OCI-LY3 (cell line): ENCODE measurements at regions not wholly inside any gene's neighbourhood (a gene's known extent, or its start where the extent isn't known, plus 50 kb on each side); places are given as distances from the start of the nearest gene placed in this dataset.
"Not testable (repeated sequence)": the region's sequence is repeated elsewhere in the genome, so short reads cannot be mapped to it uniquely, and the experiment has no call there.

Experiments
- H2AFZ ChIP-seq: fragments of 200-600, 300-600 bp; shearing (Covaris generic); 2 replicates; pipeline ENCODE4 v1.6.0; 2014; ENCODE audit warnings: antibody characterized with exemption, low read depth, low read length
- H3K27ac ChIP-seq: fragments of 200-600, 300-600 bp; sonication (generic); 2 replicates; pipeline ENCODE4 v1.5.1; 2014; ENCODE audit warnings: mild to moderate bottlenecking, low read length, moderate library complexity, mixed read lengths
- H3K27me3 ChIP-seq: fragments of 200-600, 300-600 bp; sonication (generic); 2 replicates; pipeline ENCODE4 v1.6.1; 2014; ENCODE audit warnings: low read depth, low read length, mixed read lengths
- H3K36me3 ChIP-seq: fragments of 200-600, 300-600 bp; sonication (generic); replicated peaks from 2 replicates; pipeline ENCODE3; 2014; ENCODE audit warnings: low read depth, low read length, mixed read lengths
- H3K4me1 ChIP-seq: fragments of 300-600, 200-600 bp; sonication (generic); 2 replicates; pipeline ENCODE4 v1.6.1; 2014; ENCODE audit warnings: low read length, mixed read lengths
- H3K4me2 ChIP-seq: fragments of 200-600, 300-600 bp; sonication (generic); 2 replicates; pipeline ENCODE4 v1.6.1; 2014; ENCODE audit warnings: low read length, mixed read lengths
- H3K4me3 ChIP-seq: fragments of 300-600, 200-600 bp; sonication (generic); 2 replicates; pipeline ENCODE4 v1.5.1; 2014; ENCODE audit warnings: antibody characterized with exemption, mild to moderate bottlenecking, low read length, moderate library complexity
- H3K79me2 ChIP-seq: fragments of 300-600, 200-600 bp; shearing (Covaris generic); 2 replicates; pipeline ENCODE4 v1.6.1; 2014; ENCODE audit warnings: mild to moderate bottlenecking, low read length, mixed read lengths
- H3K9ac ChIP-seq: fragments of 300-600, 200-600 bp; shearing (Covaris generic); 2 replicates; pipeline ENCODE4 v1.6.0; 2014; ENCODE audit warnings: mild to moderate bottlenecking, low read length, moderate library complexity
- H3K9me3 ChIP-seq: fragments of 200-600, 300-600 bp; shearing (Covaris generic); 2 replicates; pipeline ENCODE4 v1.6.1; 2014; ENCODE audit warnings: low read length, mixed read lengths; ENCODE audit not compliant: insufficient read depth
- H4K20me1 ChIP-seq: fragments of 200-600, 300-600 bp; sonication (generic); 2 replicates; pipeline ENCODE4 v1.6.1; 2016; ENCODE audit warnings: low read length, mixed read lengths; ENCODE audit not compliant: insufficient read depth
- EZH2phosphoT487 ChIP-seq: fragments of 200-600 bp; shearing (Covaris generic); IDR thresholded peaks from 2 replicates; pipeline ENCODE4 v1.6.1; 2018; ENCODE audit warnings: antibody characterized with exemption, mixed run types, low read depth
- TF ChIP-seq, protein P1 (sequence below): fragments of 200-600, 300-600 bp; sonication (generic); IDR thresholded peaks from 2 replicates; pipeline ENCODE4 v1.5.1; 2014; ENCODE audit warnings: antibody characterized with exemption, low read length, low read depth

GRCh38 chr1:223039990-223040389, 103.1 kb downstream of the TLR5 start:
- Histone ChIP-seq H3K4me1 (no peaks in the 10 kb centered on the region), H3K9ac (no peak overlapping the region), H3K4me3 (no peak overlapping the region), H3K27me3 (0 out of 2 replicates have a peak, but pooled peaks cover 7% of the 10 kb centered on the region), H3K4me2 (no peak overlapping the region), H3K79me2 (no peaks in the 10 kb centered on the region), H2AFZ (no peak overlapping the region), H4K20me1 (no peaks in the 10 kb centered on the region), H3K27ac (no peak overlapping the region), H3K36me3 (no peaks in the 10 kb centered on the region), H3K9me3 (no peaks in the 10 kb centered on the region)
- TF ChIP-seq, protein P1, sequence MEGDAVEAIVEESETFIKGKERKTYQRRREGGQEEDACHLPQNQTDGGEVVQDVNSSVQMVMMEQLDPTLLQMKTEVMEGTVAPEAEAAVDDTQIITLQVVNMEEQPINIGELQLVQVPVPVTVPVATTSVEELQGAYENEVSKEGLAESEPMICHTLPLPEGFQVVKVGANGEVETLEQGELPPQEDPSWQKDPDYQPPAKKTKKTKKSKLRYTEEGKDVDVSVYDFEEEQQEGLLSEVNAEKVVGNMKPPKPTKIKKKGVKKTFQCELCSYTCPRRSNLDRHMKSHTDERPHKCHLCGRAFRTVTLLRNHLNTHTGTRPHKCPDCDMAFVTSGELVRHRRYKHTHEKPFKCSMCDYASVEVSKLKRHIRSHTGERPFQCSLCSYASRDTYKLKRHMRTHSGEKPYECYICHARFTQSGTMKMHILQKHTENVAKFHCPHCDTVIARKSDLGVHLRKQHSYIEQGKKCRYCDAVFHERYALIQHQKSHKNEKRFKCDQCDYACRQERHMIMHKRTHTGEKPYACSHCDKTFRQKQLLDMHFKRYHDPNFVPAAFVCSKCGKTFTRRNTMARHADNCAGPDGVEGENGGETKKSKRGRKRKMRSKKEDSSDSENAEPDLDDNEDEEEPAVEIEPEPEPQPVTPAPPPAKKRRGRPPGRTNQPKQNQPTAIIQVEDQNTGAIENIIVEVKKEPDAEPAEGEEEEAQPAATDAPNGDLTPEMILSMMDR = no peak
- TF ChIP-seq EZH2phosphoT487 = no peak

GRCh38 chr1:223041481-223041880, 101.6 kb downstream of the TLR5 start:
- Histone ChIP-seq H3K27me3 (peaks cover 11% of the 10 kb centered on the region; the same call in 1 of the 2 replicates), H3K79me2 (no peaks in the 10 kb centered on the region), H3K4me2 (no peak overlapping the region), H2AFZ (no peak overlapping the region), H3K27ac (no peak overlapping the region), H3K4me1 (no peaks in the 10 kb centered on the region), H3K36me3 (no peaks in the 10 kb centered on the region), H3K4me3 (no peak overlapping the region), H4K20me1 (no peaks in the 10 kb centered on the region), H3K9ac (no peak overlapping the region), H3K9me3 (peaks cover 5% of the 10 kb centered on the region; the same call in 1 of the 2 replicates)
- TF ChIP-seq EZH2phosphoT487 = no peak
- TF ChIP-seq, protein P1 = no peak

DNA sequence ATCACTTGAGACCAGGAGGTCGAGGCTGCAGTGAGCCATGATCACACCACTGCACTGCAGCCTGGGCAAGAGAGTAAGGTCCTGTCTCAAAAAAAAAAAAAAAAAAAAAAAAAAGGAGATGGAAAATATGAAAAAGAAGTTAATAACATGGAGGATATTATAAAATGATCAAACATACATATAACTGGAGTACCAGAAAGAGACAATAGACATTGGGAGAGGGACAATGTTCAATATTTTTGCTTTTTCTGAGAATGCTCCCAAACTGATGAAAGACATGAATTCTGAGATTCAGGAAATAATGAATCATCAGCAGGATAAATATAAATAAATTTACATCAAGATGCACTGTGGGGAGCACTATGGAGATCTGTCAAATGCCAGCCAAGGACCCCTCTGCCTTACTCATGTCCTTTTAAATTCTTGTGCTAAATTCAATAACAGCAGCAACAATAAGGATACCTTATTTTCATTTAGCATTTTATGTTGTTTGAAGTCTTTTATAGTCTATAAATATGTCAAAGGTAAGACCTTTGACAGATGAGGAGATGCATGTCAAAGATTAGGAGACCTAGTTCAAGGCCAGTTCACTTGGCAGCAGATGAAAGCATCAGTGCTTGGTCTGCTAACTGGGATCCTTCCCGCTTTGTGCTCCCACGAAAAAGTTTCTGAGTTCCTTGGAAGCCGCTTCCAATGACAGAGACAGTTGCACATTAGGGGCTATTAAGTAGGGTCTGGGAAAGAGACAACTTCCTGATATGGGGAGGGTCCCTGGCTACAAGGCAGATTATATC, 97.7 kb downstream of the TLR5 start:
- no peak overlapping the region for H2AFZ ChIP-seq
- H3K4me2 ChIP-seq = no peak overlapping the region
- peaks cover 14% of the 10 kb centered on the region; the same call in 1 of the 2 replicates for H3K27me3 ChIP-seq
- no peak overlapping the region for H3K9ac ChIP-seq
- no peaks in the 10 kb centered on the region for H3K79me2 ChIP-seq
- peaks cover 5% of the 10 kb centered on the region; the same call in 1 of the 2 replicates for H3K9me3 ChIP-seq
- H4K20me1 ChIP-seq = no peaks in the 10 kb centered on the region
- H3K36me3 ChIP-seq = no peaks in the 10 kb centered on the region
- H3K27ac ChIP-seq = no peak overlapping the region
- H3K4me1 ChIP-seq = no peaks in the 10 kb centered on the region
- no peak for TF ChIP-seq EZH2phosphoT487
- TF ChIP-seq, protein P1 = no peak
- H3K4me3 ChIP-seq = no peak overlapping the region

GRCh38 chr1:223046011-223046410, 97.0 kb downstream of the TLR5 start:
- Histone ChIP-seq H3K4me2 (no peak overlapping the region), H3K9ac (no peak overlapping the region), H3K4me1 (no peaks in the 10 kb centered on the region), H2AFZ (no peak overlapping the region), H3K27me3 (peaks cover 14% of the 10 kb centered on the region; the same call in 1 of the 2 replicates), H3K4me3 (no peak overlapping the region), H4K20me1 (no peaks in the 10 kb centered on the region), H3K36me3 (no peaks in the 10 kb centered on the region), H3K27ac (no peak overlapping the region), H3K79me2 (no peaks in the 10 kb centered on the region), H3K9me3 (peaks cover 5% of the 10 kb centered on the region; the same call in 1 of the 2 replicates)
- TF ChIP-seq, protein P1 = no peak
- no peak for TF ChIP-seq EZH2phosphoT487

GRCh38 chr1:223046463-223046862, 96.6 kb downstream of the TLR5 start:
- not testable (repeated sequence) for H3K27ac ChIP-seq, H3K4me3 ChIP-seq, H3K9me3 ChIP-seq, H3K4me1 ChIP-seq, H3K79me2 ChIP-seq, H3K9ac ChIP-seq, H4K20me1 ChIP-seq, H3K4me2 ChIP-seq, H3K36me3 ChIP-seq, H2AFZ ChIP-seq
- peaks cover 14% of the 10 kb centered on the region; the same call in 1 of the 2 replicates for H3K27me3 ChIP-seq
